HG03108 (cell line): ENCODE measurements at regions not wholly inside any gene's neighbourhood (a gene's known extent, or its start where the extent isn't known, plus 50 kb on each side); places are given as distances from the start of the nearest gene placed in this dataset.
"Not testable (repeated sequence)": the region's sequence is repeated elsewhere in the genome, so short reads cannot be mapped to it uniquely, and the experiment has no call there.

ENCODE experiments used
- ATAC-seq: cut with Tn5 transposase; IDR thresholded peaks from one replicate; pipeline ENCODE4 v1.9.1; 2021; ENCODE audit warnings: moderate library complexity; ENCODE audit not compliant: unreplicated experiment

DNA sequence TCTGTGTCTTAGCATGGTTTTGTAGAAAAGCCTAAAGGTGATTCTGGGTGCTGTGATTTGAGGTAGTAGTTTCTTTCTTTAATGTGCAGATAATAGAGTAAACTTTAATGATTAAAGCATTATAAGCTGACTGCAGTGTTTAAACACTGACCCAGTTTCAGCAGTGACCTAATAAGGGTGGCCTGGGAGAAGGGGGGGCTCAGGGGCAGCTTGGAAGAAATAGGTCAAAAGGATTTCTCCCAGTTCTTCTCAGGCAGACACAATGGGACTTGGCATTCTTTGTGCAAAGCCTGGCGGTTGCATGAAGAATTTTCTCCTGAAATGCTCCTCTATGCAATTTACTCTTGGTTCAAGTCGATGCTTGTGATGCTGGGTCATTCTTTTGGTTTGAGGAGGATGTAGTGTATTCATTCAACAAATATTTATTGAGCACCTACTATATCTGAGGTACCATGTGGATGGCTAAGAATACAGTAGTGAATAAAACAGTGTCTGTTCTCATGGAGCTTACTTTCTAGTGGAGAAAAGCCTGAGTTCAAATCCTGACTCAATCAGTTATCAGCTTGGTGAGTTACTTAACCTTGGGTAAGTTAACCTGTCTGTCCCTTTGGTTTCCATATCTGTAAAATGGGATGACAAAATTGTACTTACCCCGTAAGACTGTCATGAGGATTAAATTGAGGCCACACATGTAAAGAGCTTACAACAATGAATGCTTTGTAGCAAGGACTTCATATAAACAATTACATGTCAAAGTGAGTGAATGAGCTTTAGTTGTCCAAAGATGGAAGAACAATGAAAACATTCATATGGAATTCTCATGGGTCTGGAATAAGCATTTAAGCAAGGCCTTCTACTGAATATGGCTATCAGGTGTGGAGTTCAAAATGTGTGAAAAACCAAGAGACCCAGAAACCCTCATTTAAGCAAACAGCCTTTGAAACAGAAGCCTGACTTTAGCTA lies 210.2 kb downstream of the KCNRG start:
- ATAC-seq, result no peak

DNA sequence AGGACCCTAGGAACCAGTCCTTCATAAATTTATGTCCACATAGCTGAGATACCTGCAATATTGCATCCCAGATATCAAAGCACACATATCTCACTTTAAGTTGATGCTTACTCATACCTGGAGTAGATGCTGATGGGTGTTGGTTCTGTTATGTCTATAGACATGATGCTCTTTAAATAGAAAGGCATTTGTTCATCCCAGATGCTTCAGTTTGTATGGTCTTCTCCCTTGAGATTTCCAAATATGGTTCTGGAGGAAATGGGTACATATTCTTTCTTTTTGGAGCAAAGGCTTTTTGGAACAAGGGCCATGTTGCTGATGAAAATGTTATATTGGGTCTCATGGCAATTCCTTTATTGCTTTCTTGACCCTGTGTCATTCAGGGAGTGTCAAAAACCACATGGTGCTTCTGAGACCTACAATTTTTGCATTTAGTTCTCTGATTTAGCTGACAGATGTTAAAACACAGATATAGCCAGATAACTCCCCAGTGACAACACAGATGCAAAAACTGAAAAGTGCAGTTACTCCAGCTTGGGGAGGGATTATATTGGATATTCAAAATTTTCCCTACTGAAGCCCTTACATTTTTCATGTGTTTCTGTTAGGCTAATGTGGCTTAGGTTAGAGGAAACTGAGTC lies 211.4 kb downstream of the KCNRG start:
- ATAC-seq, result peak; percentile 48

- ATAC-seq, result no peak
Measured at GRCh38 chr13:50227361-50227760, 212.1 kb downstream of the KCNRG start.

DNA sequence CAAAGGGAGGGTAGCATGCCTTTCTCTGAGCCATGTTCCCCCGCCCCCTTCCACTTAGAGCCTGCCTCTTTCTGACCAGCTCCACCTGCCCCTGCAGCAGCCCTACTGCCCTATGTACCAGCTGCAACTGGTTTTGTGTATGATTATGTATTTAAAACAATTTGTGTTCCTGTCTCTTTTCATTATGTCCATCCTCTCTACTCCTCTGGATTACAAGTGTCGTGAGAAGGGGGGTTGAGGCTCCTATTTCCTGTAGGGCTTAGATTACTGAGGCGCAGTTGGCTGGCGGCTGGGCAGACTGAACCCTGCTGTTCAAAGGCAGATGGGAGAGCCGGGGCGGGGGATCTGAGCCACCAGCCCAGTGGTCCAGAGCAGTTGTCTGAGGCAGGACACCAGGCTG lies 213.3 kb downstream of the KCNRG start:
- no peak for ATAC-seq

GRCh38 chr13:50229960-50230661 lies 214.9 kb downstream of the KCNRG start:
- no peak for ATAC-seq

DNA sequence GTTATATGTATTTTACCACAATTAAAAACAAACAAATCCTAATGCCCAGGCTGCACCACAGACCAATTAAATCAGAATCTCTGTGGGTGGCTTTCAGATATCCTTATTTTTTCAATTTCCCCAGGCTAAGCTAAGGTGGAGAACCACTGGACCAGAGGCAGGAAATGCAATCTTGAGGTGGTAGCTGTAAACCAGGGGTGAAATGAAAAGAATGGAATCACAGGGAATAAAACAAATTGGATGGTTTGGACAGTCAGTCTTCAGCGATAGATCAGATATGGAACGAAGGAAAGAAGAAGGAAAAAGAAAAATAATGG lies 215.4 kb downstream of the KCNRG start:
- ATAC-seq, result no peak

DNA sequence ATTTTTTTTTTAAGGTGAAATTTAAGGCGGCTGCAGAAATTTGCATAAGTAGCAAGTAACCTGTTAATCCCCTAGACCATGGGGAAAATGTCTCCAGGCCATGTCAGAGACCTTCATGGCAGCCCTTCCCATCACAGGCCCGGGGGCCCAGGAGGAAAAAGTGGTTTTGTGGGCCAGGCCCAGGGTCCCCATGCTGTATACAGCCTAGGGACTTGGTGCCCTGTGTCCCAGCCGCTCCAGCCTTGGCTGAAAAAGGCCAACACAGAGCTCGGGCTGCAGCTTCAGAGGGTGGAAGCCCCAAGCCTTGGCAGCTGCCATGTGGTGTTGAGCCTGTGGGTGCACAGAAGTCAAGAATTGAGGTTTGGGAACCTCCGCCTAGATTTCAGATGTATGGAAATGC lies 218.3 kb downstream of the KCNRG start:
- ATAC-seq, result not testable (repeated sequence)

- no peak for ATAC-seq
Measured at GRCh38 chr13:50235604-50236342, 220.5 kb downstream of the KCNRG start.

DNA sequence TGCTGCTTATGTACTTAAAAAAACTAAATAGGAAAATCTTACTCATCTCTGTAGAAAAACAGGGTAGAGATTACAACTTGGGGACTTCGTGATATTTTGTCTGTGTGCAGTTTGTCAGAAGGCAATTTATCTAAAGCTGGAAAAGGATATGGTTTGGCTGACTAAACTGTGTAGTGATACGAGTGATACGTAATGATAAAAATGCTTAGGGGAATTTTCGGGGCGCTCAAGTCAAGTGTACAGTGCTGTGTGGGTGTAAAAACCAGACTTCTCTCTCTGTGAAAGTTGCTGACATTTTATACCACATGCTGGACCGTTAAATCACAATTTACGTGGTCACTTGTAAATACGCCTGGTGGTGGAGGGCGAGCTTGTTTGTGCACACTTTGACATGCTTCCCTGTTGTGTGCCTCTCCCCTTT lies 221.7 kb downstream of the KCNRG start:
- ATAC-seq, result peak; percentile 95

DNA sequence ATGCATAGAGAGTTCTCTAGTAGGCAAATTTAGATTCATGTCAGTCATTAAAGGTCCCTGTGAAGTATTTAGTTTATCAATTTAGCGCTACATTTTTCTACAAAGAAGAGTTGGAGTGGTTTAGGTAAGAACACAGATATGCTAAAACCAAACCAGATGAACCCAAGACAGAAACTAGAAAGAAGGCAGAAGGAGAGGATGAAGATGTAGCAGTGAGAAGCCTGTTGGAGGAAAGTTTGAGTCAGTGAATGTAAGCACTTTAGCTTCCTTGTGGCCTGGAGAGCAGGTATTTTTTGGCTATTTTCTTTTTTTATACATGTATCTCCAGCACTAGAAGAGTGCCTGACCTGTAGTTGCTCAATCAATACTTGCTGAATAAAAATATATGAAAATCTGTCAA lies 223.7 kb downstream of the KCNRG start:
- no peak for ATAC-seq

GRCh38 chr13:50241479-50241878 lies 226.2 kb downstream of the KCNRG start:
- ATAC-seq, result no peak

DNA sequence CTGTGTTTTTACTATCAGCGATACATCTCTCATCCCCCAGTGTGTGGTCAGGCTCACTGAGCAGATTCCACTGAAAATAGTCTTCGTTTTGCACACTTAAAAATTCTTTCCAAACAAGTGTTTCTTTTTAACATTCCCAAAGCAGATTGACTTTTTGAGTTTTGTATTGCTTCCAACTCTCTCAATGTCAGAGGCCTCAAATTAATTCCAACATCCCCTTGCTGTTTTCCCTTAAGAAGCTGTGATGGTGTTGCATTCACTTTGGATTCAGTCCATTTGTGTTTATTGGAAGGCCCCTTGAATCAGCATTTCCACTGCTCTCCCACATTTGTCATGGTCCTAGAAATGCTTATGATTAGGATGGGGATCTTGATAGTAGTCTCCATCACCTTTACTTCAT lies 228.7 kb downstream of the KCNRG start:
- ATAC-seq, result no peak

DNA sequence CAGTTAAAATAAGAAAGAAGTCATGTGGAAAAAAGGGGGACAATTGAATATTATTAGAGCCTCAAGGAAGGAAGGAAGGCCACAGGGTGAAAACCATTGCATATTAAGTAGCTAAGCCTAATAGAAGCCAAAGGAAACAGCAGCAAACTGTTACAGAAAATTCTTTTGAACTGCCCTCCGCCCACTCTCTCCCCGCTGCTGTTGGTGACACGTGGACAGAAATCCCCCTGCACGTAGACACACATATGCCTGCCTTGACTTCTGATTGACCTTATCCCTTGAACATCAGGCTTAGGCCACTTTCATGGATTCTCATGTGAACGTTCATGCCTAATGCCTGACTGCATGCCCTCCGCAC lies 229.1 kb downstream of the KCNRG start:
- no peak for ATAC-seq

- ATAC-seq, result peak; percentile 92
Measured at GRCh38 chr13:50244713-50245574, 229.7 kb downstream of the KCNRG start.

GRCh38 chr13:50247223-50247622 lies 232.0 kb downstream of the KCNRG start:
- ATAC-seq, result no peak

DNA sequence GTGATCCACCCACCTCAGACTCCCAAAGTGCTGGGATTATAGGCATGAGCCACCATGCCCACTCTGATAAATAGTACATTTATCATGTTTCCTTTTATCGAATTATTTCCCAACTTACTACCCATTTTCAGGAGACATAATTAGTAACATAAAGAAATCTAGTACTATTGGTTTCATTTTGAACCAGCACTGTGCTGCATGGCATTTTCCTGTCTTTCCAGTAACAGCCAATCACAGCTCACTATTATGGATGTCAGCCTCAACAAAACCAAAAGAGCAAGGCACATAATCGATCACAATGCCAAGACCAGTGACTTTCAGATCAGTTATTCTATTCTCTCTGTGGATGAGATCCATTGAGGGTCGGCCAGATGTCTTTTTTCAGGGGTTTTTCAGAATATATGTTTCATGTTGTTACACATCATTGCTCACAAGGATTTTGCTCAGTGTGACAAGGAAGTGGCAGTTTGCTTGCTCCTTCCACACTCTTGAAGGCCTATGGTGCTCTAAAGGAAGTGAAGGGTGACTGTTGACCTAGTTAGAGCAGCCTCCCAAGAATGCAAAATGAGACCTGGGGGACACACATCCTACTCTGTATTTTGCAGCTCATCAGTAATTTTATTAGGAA lies 233.4 kb downstream of the KCNRG start:
- ATAC-seq, result no peak

DNA sequence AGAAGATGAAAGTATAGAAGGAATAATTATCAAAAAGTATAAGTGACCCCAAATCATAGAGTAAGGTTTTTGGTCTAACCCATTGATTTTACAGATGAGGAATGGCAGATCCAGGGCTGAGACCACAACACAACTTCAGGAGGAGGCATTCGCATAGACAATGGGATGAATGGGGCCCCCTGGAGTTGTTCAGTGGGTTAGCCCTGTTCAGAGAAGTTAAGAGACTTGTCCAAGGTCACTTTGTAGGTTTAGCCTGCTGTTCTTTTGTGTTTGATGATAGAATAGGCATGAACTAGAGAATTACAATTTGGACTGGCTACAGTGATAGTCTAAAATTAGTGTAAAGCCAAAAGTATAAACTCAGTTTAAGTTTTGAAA lies 233.9 kb downstream of the KCNRG start:
- ATAC-seq, result no peak

DNA sequence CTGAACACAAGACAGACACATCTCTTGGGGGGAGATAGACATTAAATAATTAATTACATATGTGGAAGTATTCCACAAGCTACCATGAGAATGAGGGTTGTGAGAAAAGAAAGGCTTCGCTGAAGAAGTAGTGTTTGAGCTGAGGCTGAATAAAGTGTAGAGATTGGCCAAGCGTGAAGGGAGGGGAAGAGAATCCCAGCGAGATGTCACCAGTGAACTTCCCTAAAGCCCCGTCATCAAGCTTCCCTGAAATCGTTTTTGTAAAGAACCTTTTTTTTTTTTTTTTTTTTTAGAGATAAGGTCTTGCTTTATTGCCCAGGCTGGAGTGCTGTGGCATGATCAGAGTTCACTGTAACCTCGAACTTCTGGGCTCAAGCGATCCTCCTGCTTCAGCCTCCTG lies 235.2 kb downstream of the KCNRG start:
- ATAC-seq, result no peak

DNA sequence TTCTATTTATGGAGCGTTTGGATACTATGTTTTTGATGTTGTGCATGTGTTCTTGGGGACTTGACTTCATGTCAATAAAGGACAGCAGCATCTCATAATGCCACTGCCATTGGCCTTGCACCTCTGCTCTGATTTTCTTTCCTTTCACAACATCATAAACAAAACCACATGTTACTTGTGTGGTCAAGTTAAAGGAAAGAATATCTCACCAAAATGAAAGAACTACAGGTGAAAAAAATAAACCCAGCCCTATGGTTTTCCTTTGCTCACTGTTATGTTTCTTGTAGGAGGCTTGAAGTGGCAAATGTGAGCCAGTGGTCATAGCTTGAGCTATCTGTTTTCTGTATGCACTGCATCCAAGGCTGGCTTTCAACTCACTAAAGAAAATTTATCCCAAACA lies 240.4 kb downstream of the KCNRG start:
- ATAC-seq, result no peak
